ENCODE measurements at regions not wholly inside any gene's neighbourhood (a gene's known extent, or its start where the extent isn't known, plus 50 kb on each side); places are given as distances from the start of the nearest gene placed in this dataset.

- TF ChIP-seq CTCF (IDR thresholded peaks at IDR 0.05) (no peak), ZFX (IDR thresholded peaks at IDR 0.05; ENCODE audit: borderline replicate concordance) (no peak)
Observed at GRCh38 chr5:90248640-90249039, 160.9 kb downstream of the CETN3 start.
